HPDE6-E6E7 (cell line): ENCODE measurements at regions not wholly inside any gene's neighbourhood (a gene's known extent, or its start where the extent isn't known, plus 50 kb on each side); places are given as distances from the start of the nearest gene placed in this dataset.
"Not testable (repeated sequence)": the region's sequence is repeated elsewhere in the genome, so short reads cannot be mapped to it uniquely, and the experiment has no call there.

Source experiments
- DNase-seq: peaks from one replicate; pipeline ENCODE4 v3.0.0; 2011; ENCODE audit warnings: missing footprints; ENCODE audit errors: extremely low spot score

- no peak for DNase-seq
Measured at GRCh38 chr3:139199421-139200010, 144.3 kb upstream of the MRPS22 start.

DNA sequence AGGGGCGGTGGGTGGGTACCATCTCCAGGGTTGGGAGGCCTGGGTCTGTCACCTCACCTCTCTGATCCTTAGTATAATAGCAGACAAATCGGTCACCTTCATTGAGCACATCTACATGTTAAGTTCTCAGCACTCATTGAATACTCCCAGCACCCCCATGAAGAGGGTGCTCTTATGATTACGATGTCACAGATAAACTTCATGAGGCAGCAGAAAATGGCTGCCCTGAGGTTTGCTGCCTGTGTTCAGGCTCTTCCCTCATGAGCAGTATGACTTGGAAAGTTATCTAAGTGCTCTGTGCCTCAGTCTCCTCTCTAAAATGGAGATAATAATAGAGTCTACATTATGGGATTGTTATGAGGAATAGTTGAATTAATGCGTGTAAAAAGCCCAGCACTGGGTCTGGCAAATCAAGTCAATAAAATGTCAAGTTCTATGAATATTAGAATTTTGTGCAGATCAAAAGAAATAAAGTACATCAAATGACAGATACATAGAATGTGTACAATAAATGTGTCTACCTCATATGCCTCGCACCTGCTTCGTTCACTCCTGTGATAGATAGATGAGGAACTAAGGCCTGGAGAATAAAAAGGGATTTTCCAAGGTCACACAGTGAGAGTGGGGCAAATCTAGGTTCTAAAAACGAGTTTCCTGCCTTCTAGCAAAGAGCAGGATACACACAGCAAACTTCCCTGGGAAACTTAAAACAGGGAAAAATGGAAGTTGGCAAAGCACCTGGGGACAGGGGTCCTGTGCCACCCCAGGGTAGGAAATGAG, 142.2 kb upstream of the MRPS22 start:
- no peak for DNase-seq

GRCh38 chr3:139202226-139202958, 141.4 kb upstream of the MRPS22 start:
- peak; percentile 71 for DNase-seq

DNA sequence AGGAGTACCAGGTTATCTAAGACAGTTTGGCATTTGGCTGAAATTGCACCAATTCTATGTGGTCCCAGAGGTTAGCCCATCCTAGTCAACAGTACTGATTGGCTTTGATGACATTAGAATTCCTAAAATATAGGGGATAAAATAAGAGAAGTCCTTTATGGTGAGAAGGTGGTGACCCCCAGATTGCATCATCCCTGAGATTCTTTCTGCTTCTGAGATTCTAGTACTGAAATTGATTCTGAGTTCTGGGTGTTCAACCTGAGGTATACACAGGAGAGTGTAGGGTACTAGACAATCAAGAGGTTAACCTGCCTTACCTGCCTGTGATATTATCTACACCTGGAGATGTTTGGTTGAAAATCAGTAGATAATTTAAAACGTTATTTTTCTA, 140.9 kb upstream of the MRPS22 start:
- DNase-seq: no peak

- DNase-seq: no peak
Measured at GRCh38 chr3:139203752-139204151, 140.1 kb upstream of the MRPS22 start.

DNA sequence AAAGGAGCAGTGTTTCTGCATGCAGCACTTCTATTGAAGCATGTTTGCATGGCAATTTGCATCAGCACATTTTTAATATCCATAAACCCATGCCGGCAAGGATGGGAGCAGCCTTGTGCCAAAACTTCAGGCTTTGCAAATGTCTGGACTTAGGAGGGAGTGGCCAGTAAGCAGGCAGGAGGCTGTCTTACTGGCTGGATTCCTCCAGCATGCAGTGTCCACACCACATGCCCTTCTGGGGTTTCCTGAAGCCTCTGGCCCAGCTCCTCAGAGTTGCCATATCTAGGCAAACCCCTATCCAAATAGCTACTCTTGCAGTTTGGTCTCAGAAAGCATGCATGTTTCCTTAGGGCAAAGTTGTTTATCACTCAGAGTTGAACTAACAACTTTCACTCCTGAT, 139.1 kb upstream of the MRPS22 start:
- no peak for DNase-seq

- no peak for DNase-seq
Measured at GRCh38 chr3:139213936-139214335, 129.9 kb upstream of the MRPS22 start.

DNA sequence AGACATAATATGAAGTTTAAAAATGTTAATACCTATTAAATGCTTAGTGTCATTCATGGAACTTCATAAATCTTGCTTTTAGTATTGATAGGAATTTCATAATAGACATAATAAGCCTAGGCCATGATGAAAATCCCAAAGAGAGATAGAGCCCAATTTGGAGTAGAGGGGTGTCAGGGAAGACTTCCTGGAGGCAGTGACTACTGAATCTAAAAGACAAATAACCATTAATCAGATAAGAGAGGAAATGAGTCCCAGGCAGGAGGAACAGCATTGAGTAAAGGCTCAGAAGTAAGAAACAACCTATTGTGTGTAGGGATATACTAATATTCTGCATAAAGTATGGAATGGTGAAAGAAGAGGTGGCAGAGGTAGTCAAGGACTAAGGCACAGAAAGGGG, 126.9 kb upstream of the MRPS22 start:
- DNase-seq: no peak

DNA sequence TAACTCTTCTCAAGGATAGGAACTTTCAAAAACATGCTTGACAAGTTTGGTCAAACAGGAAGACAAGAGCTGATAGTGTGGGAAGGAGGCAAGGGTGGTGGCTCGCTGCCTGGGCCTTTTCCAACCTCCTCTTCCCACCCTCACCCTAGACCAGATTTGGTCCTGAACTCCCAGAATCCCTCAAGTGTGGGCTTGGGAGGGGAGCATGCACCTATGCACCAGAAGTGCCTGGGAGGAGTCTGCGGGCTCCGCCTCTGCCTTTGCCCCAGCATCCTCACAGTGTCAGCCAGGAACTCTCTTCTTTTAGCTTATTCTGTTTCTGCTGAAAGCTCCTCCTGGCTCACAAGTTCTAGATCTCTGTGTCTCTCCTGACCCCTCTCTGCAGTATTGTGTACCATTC, 126.2 kb upstream of the MRPS22 start:
- DNase-seq: no peak

GRCh38 chr3:139218046-139218445, 125.8 kb upstream of the MRPS22 start:
- DNase-seq: no peak

GRCh38 chr3:139219463-139219862, 124.4 kb upstream of the MRPS22 start:
- no peak for DNase-seq

DNA sequence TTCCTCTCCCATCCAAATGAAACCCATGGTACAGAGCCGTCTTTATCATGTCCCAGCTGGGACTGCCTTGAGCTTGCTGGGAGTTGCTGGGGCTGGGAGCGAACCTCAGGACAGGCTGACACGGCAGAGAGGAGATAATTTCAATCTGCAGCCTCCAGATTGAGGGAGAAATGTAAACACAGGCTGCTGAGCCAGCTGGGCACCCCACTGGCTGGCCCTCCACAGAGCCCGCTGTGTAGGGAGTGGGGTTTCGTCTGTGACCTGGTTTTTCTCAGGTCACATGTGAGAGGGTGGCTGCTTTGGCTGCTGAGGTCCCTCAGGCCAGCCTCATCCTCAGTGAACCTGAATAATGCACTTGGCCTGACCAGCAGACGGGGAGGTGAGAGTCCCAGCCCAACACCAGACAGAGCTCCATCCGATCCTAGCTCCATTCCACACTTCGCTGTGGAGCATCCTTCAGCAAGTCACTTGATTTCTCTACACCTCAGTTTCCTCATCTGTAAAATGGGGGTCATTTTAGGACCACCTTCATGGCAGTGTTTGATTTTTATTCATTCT, 121.6 kb upstream of the MRPS22 start:
- DNase-seq: no peak

- no peak for DNase-seq
Measured at GRCh38 chr3:139225548-139225947, 118.3 kb upstream of the MRPS22 start.

- DNase-seq: no peak
Measured at GRCh38 chr3:139226731-139227130, 117.1 kb upstream of the MRPS22 start.

DNA sequence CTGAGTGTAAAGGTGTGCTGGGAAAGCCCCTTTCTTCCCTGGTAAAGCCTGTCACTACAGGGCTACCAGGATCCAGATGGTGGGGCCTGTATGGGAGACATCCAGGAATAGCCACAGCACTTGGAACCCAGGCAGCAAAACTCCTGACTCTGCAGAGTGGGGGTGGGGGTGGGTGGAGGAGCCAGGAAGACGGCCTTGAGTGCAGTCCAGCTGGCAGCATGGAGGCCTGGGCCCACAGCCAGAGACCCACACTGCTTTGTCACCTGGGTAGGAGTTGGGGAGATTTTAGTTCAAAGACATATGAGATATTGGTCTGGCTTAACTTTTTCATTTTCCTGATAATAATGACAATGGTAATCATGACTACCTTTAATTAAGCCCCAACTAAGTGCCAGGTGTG, 116.7 kb upstream of the MRPS22 start:
- DNase-seq: no peak

GRCh38 chr3:139227827-139228226, 116.0 kb upstream of the MRPS22 start:
- no peak for DNase-seq

GRCh38 chr3:139230391-139230790, 113.4 kb upstream of the MRPS22 start:
- DNase-seq: no peak

DNA sequence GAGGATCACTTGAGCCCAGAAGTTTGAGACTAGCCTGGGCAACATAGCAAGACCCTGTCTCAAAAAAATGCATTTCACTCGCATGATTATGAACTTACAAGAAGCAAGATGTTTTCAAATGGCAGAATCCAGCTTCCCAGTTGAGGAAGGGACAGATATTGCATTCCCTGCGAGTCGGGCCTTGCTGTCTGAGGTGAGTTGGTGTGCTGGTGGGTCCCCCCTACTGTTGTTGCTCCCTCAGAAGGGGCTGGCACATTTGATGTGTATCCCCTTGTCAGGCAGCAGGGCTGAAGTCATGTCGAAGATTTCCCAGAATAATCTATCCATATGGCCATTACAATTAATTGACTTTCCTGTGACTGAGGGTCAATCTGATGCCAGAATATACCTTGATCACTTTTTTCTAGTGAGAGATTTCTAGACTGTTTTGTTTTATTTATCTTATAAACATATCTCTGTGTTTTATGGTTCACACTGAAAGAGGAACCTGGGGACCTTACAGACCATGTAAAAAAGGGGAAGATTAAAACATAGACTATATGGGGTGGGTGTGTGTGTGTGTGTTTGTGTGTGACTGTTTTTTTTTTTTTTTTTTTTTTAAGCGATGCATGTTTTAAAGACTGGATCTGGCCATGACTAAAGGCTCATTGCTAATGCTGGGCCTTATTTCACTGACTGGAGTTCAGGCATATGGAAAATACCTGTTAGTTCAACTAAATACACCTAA, 112.1 kb upstream of the MRPS22 start:
- DNase-seq: no peak

GRCh38 chr3:139232341-139232740, 111.5 kb upstream of the MRPS22 start:
- not testable (repeated sequence) for DNase-seq

GRCh38 chr3:139234491-139234890, 109.3 kb upstream of the MRPS22 start:
- peak; percentile 54 for DNase-seq

DNA sequence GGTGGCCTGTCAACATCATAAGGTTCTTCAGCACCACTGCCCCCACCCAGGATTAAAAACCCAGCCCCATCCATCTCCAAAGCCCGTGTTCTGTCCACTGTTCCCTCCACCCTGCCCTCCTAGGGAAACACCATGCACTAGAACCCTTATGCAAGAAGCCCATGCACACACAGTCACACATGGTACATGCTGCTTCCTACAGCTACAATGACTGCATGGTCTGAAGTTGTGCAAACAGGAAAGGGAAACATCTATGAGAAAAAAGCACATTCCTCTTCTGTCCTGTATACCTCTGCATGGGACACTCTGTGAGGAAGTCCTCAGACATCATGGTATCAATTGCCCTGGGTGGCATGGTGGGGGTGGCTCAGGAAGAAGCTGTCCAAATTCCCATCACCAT, 108.6 kb upstream of the MRPS22 start:
- DNase-seq: no peak

DNA sequence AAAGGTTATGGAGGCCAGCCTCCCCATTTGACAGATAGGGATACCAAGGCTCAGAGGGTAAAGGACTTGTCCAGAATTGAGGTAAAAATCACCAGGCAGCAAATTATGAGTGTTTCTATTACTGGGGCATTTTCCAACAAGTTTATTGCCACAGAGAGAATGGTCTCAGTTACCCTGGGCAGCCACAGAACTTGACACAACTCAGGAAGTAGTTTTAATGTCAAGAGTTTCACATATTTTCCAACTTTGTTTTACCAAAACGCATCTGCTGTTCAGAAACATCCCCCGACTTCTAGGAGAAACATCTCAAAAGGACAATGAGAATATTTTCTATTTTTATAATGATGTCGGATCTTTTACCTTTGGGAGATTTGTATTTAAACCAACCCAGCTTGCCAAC, 107.5 kb upstream of the MRPS22 start:
- no peak for DNase-seq
